ENCODE measurements at regions not wholly inside any gene's neighbourhood (a gene's known extent, or its start where the extent isn't known, plus 50 kb on each side); places are given as distances from the start of the nearest gene placed in this dataset.

GRCh38 chr15:46413799-46414198, 779.0 kb downstream of the SQOR start:
- DNase-seq (ENCODE audit: low read depth), result no peak

- no peak for DNase-seq (ENCODE audit: low read depth)
Measured at GRCh38 chr15:46416544-46416943, 781.7 kb downstream of the SQOR start.

GRCh38 chr15:46420990-46421389, 786.2 kb downstream of the SQOR start:
- DNase-seq (ENCODE audit: low read depth), result no peak

- DNase-seq (ENCODE audit: low read depth), result peak; percentile 11
Measured at GRCh38 chr15:46441294-46442062, 806.6 kb downstream of the SQOR start.

- peak; percentile 26 for DNase-seq (ENCODE audit: low read depth)
Measured at GRCh38 chr15:46442184-46442583, 807.4 kb downstream of the SQOR start.

GRCh38 chr15:46442901-46443590, 808.2 kb downstream of the SQOR start:
- DNase-seq (ENCODE audit: low read depth), result peak; percentile 6

GRCh38 chr15:46450112-46450809, 815.4 kb downstream of the SQOR start:
- DNase-seq (ENCODE audit: low read depth), result no peak

GRCh38 chr15:46450810-46451182, 816.0 kb downstream of the SQOR start:
- DNase-seq (ENCODE audit: low read depth), result no peak

GRCh38 chr15:46452297-46452820, 817.5 kb downstream of the SQOR start:
- no peak for DNase-seq (ENCODE audit: low read depth)

- DNase-seq (ENCODE audit: low read depth), result no peak
Measured at GRCh38 chr15:46456456-46456855, 821.6 kb downstream of the SQOR start.

GRCh38 chr15:46460431-46461094, 825.7 kb downstream of the SQOR start:
- no peak for DNase-seq (ENCODE audit: low read depth)

GRCh38 chr15:46461416-46461815, 826.6 kb downstream of the SQOR start:
- peak; percentile 6 for DNase-seq (ENCODE audit: low read depth)

- DNase-seq (ENCODE audit: low read depth), result no peak
Measured at GRCh38 chr15:46467041-46467440, 832.2 kb downstream of the SQOR start.

GRCh38 chr15:46471096-46471495, 836.3 kb downstream of the SQOR start:
- no peak for DNase-seq (ENCODE audit: low read depth)

GRCh38 chr15:46489276-46489675, 854.4 kb downstream of the SQOR start:
- no peak for DNase-seq (ENCODE audit: low read depth)

GRCh38 chr15:46496491-46497115, 861.8 kb downstream of the SQOR start:
- DNase-seq (ENCODE audit: low read depth), result no peak

GRCh38 chr15:46502667-46503066, 867.8 kb downstream of the SQOR start:
- no peak for DNase-seq (ENCODE audit: low read depth)

- no peak for DNase-seq (ENCODE audit: low read depth)
Measured at GRCh38 chr15:46518381-46518780, 883.6 kb downstream of the SQOR start.

- no peak for DNase-seq (ENCODE audit: low read depth)
Measured at GRCh38 chr15:46523701-46524100, 888.9 kb downstream of the SQOR start.

- no peak for DNase-seq (ENCODE audit: low read depth)
Measured at GRCh38 chr15:46525984-46526725, 891.3 kb downstream of the SQOR start.

GRCh38 chr15:46526726-46527110, 891.9 kb downstream of the SQOR start:
- DNase-seq (ENCODE audit: low read depth), result no peak

Data from RPMI7951 (cell line).